Stimulated activated CD4-positive, alpha-beta T cell treated with anti-CD3 and anti-CD28 coated beads, Interleukin-12 subunit alpha, Interleukin-12 subunit beta, amount 100 ng/mL, for 24 hours (primary cell): ENCODE measurements at regions not wholly inside any gene's neighbourhood (a gene's known extent, or its start where the extent isn't known, plus 50 kb on each side); places are given as distances from the start of the nearest gene placed in this dataset.
A peak's percentile ranks its signal among the peaks of the same experiment; 100 is the strongest.

Experiments
- DNase-seq, 2 experiments: peaks; one replicate each; pipeline ENCODE4 v3.0.0-alpha.2; 2020; ENCODE audit warnings: low read depth in 2 of 2

GRCh38 chr14:98186140-98186539 is 1085.9 kb downstream of the BCL11B start:
- DNase-seq, result no peak

- no peak for DNase-seq
Observed at GRCh38 chr14:98187281-98187680, 1084.7 kb downstream of the BCL11B start.

- DNase-seq, result no peak
Observed at GRCh38 chr14:98189062-98189461, 1082.9 kb downstream of the BCL11B start.

- no peak for DNase-seq
Observed at GRCh38 chr14:98189511-98189910, 1082.5 kb downstream of the BCL11B start.

- no peak for DNase-seq
Observed at GRCh38 chr14:98189944-98190343, 1082.1 kb downstream of the BCL11B start.

- no peak for DNase-seq
Observed at GRCh38 chr14:98192946-98193345, 1079.1 kb downstream of the BCL11B start.

GRCh38 chr14:98194821-98195220 is 1077.2 kb downstream of the BCL11B start:
- no peak for DNase-seq

GRCh38 chr14:98195256-98195655 is 1076.7 kb downstream of the BCL11B start:
- DNase-seq, result no peak

- DNase-seq, result no peak
Observed at GRCh38 chr14:98197933-98198332, 1074.1 kb downstream of the BCL11B start.

GRCh38 chr14:98198385-98198784 is 1073.6 kb downstream of the BCL11B start:
- DNase-seq, result no peak

- DNase-seq, result no peak
Observed at GRCh38 chr14:98200601-98201000, 1071.4 kb downstream of the BCL11B start.

- no peak for DNase-seq
Observed at GRCh38 chr14:98203421-98203820, 1068.6 kb downstream of the BCL11B start.

- no peak for DNase-seq
Observed at GRCh38 chr14:98204139-98204538, 1067.9 kb downstream of the BCL11B start.

- DNase-seq, result no peak
Observed at GRCh38 chr14:98207415-98207814, 1064.6 kb downstream of the BCL11B start.

- no peak for DNase-seq
Observed at GRCh38 chr14:98208211-98208611, 1063.8 kb downstream of the BCL11B start.

GRCh38 chr14:98208943-98209342 is 1063.1 kb downstream of the BCL11B start:
- no peak for DNase-seq

GRCh38 chr14:98210045-98210672 is 1061.8 kb downstream of the BCL11B start:
- DNase-seq, result peak in 1 of 2 experiments; percentile 40

- no peak for DNase-seq
Observed at GRCh38 chr14:98217530-98217929, 1054.5 kb downstream of the BCL11B start.

- no peak for DNase-seq
Observed at GRCh38 chr14:98218218-98218617, 1053.8 kb downstream of the BCL11B start.

- DNase-seq, result peak in 1 of 2 experiments; percentile 22
Observed at GRCh38 chr14:98219638-98220037, 1052.4 kb downstream of the BCL11B start.

GRCh38 chr14:98223106-98223505 is 1048.9 kb downstream of the BCL11B start:
- no peak for DNase-seq

GRCh38 chr14:98223710-98224109 is 1048.3 kb downstream of the BCL11B start:
- peak in 1 of 2 experiments; percentile 16 for DNase-seq

GRCh38 chr14:98226411-98226810 is 1045.6 kb downstream of the BCL11B start:
- DNase-seq, result no peak
